H9 (cell line): ENCODE measurements at regions not wholly inside any gene's neighbourhood (a gene's known extent, or its start where the extent isn't known, plus 50 kb on each side); places are given as distances from the start of the nearest gene placed in this dataset.

Experiments used
- DNase-seq: peaks from one replicate; pipeline ENCODE4 v3.0.0-alpha.2; 2017
- H2AFZ ChIP-seq: one replicate; pipeline ENCODE4 v1.6.1; 2013; ENCODE audit warnings: mild to moderate bottlenecking, low read length, control low read depth, moderate library complexity
- H2AK5ac ChIP-seq: 2 replicates; pipeline ENCODE4 v1.6.1; 2013; ENCODE audit warnings: low read length, control low read depth, mixed read lengths; ENCODE audit not compliant: insufficient read length
- H2BK120ac ChIP-seq: one replicate; pipeline ENCODE4 v1.6.1; 2013; ENCODE audit warnings: low read depth, mild to moderate bottlenecking, low read length, control low read depth, inconsistent platforms; ENCODE audit not compliant: poor library complexity, severe bottlenecking
- H2BK12ac ChIP-seq: 2 replicates; pipeline ENCODE4 v1.6.1; 2013; ENCODE audit warnings: low read length, control low read depth, mixed read lengths, low read depth; ENCODE audit not compliant: insufficient read length
- H2BK15ac ChIP-seq: 2 replicates; pipeline ENCODE4 v1.6.1; 2013; ENCODE audit warnings: low read depth, low read length, control low read depth
- H2BK20ac ChIP-seq: one replicate; pipeline ENCODE4 v1.6.1; 2013; ENCODE audit warnings: low read depth, mild to moderate bottlenecking, low read length, control low read depth, inconsistent platforms; ENCODE audit not compliant: poor library complexity, severe bottlenecking
- H2BK5ac ChIP-seq: 2 replicates; pipeline ENCODE4 v1.6.1; 2013; ENCODE audit warnings: low read length, control low read depth, mixed read lengths; ENCODE audit not compliant: insufficient read length
- H3K14ac ChIP-seq: 2 replicates; pipeline ENCODE4 v1.6.1; 2013; ENCODE audit warnings: low read length, control low read depth; ENCODE audit not compliant: insufficient read depth
- H3K18ac ChIP-seq: 2 replicates; pipeline ENCODE4 v1.6.1; 2013; ENCODE audit warnings: low read depth, mild to moderate bottlenecking, mixed read lengths, low read length, control low read depth; ENCODE audit not compliant: insufficient read length
- H3K23ac ChIP-seq: 2 replicates; pipeline ENCODE4 v1.6.1; 2013; ENCODE audit warnings: low read length, control low read depth, mixed read lengths, low read depth; ENCODE audit not compliant: insufficient read length
- H3K23me2 ChIP-seq: 2 replicates; pipeline ENCODE4 v1.6.1; 2013; ENCODE audit warnings: low read depth, mild to moderate bottlenecking, mixed read lengths, low read length, control low read depth; ENCODE audit not compliant: insufficient read length, poor library complexity, severe bottlenecking
- H3K27ac ChIP-seq: 2 replicates; pipeline ENCODE4 v1.5.1; 2013; ENCODE audit warnings: low read length, control low read depth, mixed read lengths, low read depth; ENCODE audit not compliant: insufficient read length
- H3K27me3 ChIP-seq: 2 replicates; pipeline ENCODE4 v1.6.1; 2013; ENCODE audit warnings: low read length, control low read depth, inconsistent platforms; ENCODE audit not compliant: insufficient read depth
- H3K4ac ChIP-seq: 2 replicates; pipeline ENCODE4 v1.6.1; 2013; ENCODE audit warnings: low read depth, mild to moderate bottlenecking, control low read depth, inconsistent platforms, low read length, moderate library complexity
- H3K4me1 ChIP-seq: 2 replicates; pipeline ENCODE4 v1.6.1; 2013; ENCODE audit warnings: low read length, control low read depth, inconsistent platforms; ENCODE audit not compliant: insufficient read depth
- H3K4me2 ChIP-seq: 2 replicates; pipeline ENCODE4 v1.6.1; 2013; ENCODE audit warnings: low read length, control low read depth, mixed read lengths; ENCODE audit not compliant: insufficient read length, insufficient read depth
- H3K56ac ChIP-seq: 2 replicates; pipeline ENCODE4 v1.6.1; 2013; ENCODE audit warnings: low read depth, mild to moderate bottlenecking, mixed read lengths, low read length, control low read depth; ENCODE audit not compliant: insufficient read length
- H3K79me1 ChIP-seq: 2 replicates; pipeline ENCODE4 v1.6.1; 2013; ENCODE audit warnings: low read depth, mild to moderate bottlenecking, moderate library complexity, low read length, control low read depth, inconsistent platforms; ENCODE audit not compliant: insufficient read depth, poor library complexity, severe bottlenecking
- H3K79me2 ChIP-seq: 2 replicates; pipeline ENCODE4 v1.6.1; 2013; ENCODE audit warnings: low read length, control low read depth, inconsistent platforms; ENCODE audit not compliant: insufficient read depth
- H3K9ac ChIP-seq: 2 replicates; pipeline ENCODE4 v1.6.1; 2013; ENCODE audit warnings: low read length, control low read depth, mixed read lengths; ENCODE audit not compliant: insufficient read length; ENCODE audit errors: extremely low read depth
- H3K9me3 ChIP-seq: one replicate; pipeline ENCODE4 v1.6.1; 2013; ENCODE audit warnings: low read depth, low read length, inconsistent platforms; ENCODE audit not compliant: control insufficient read depth
- H3T11ph ChIP-seq: one replicate; pipeline ENCODE4 v1.6.1; 2013; ENCODE audit warnings: mild to moderate bottlenecking, low read length, control low read depth, inconsistent platforms
- H4K20me1 ChIP-seq: one replicate; pipeline ENCODE4 v1.6.1; 2013; ENCODE audit not compliant: control insufficient read depth, insufficient read length, insufficient read depth
- H4K5ac ChIP-seq: 2 replicates; pipeline ENCODE4 v1.6.1; 2013; ENCODE audit warnings: low read depth, mild to moderate bottlenecking, mixed read lengths, low read length, control low read depth; ENCODE audit not compliant: insufficient read length
- H4K8ac ChIP-seq: replicated peaks from 2 replicates; pipeline ENCODE4 v1.6.1; 2013; ENCODE audit warnings: low read length, control low read depth, mixed read lengths, low read depth; ENCODE audit not compliant: insufficient read length
- H4K91ac ChIP-seq: 2 replicates; pipeline ENCODE4 v1.6.1; 2013; ENCODE audit warnings: low read depth, mild to moderate bottlenecking, moderate library complexity, mixed read lengths, low read length, control low read depth; ENCODE audit not compliant: insufficient read length
- H3K27ac Mint-ChIP-seq, 3 experiments: 2 replicates in 2 of 3; 3 replicates in 1 of 3; pipeline ENCODE4 v1.8.0; 2020 to 2021; ENCODE audit warnings: mixed read lengths in 3 of 3, mild to moderate bottlenecking in 1 of 3, moderate library complexity in 1 of 3
- H3K27me3 Mint-ChIP-seq: 2 replicates; pipeline ENCODE4 v1.8.0; 2021; ENCODE audit warnings: low read depth, mild to moderate bottlenecking, moderate library complexity, mixed read lengths
- H3K36me3 Mint-ChIP-seq, 3 experiments: 2 replicates in 2 of 3; 3 replicates in 1 of 3; pipeline ENCODE4 v1.8.0; 2020 to 2021; ENCODE audit warnings: low read depth in 3 of 3, mixed read lengths in 3 of 3; ENCODE audit not compliant: insufficient read depth in 1 of 3
- H3K4me1 Mint-ChIP-seq, 2 experiments: 2 replicates each; pipeline ENCODE4 v1.8.0; 2020; ENCODE audit warnings: mixed read lengths in 2 of 2
- H3K4me3 Mint-ChIP-seq, 2 experiments: 2 replicates in 1 of 2; 3 replicates in 1 of 2; pipeline ENCODE4 v1.8.0; 2020 to 2021; ENCODE audit warnings: mild to moderate bottlenecking in 2 of 2, mixed read lengths in 2 of 2, moderate library complexity in 1 of 2
- H3K9me3 Mint-ChIP-seq, 2 experiments: 2 replicates in 1 of 2; 3 replicates in 1 of 2; pipeline ENCODE4 v1.8.0; 2020; ENCODE audit warnings: mild to moderate bottlenecking in 2 of 2, mixed read lengths in 2 of 2, moderate library complexity in 1 of 2
- CTCF ChIP-seq: fragments of 200-600 bp; sonication (generic); conservative IDR thresholded peaks from 3 replicates; pipeline ENCODE4 v1.8.0; 2021; ENCODE audit warnings: antibody characterized with exemption, mild to moderate bottlenecking
- WGBS: extraction: QIAGEN DNeasy Blood & Tissue Kit; methylation state at CpG from one replicate; pipeline ENCODE4 v1.1.7; 2013; ENCODE audit warnings: missing lambda C conversion rate, low lambda C conversion rate, mixed read lengths; ENCODE audit not compliant: insufficient read length; ENCODE audit errors: extremely low coverage; 5-methylcytosine and 5-hydroxymethylcytosine counted together

GRCh38 chr10:64211466-64211865, 690.3 kb downstream of the REEP3 start:
- no peak for TF ChIP-seq CTCF
- H2BK12ac ChIP-seq: no peak overlapping the region
- H3T11ph ChIP-seq: no peak overlapping the region
- H4K5ac ChIP-seq: no peak overlapping the region
- no peaks in the 10 kb centered on the region for H3K23me2 ChIP-seq
- no peak overlapping the region for H4K8ac ChIP-seq
- WGBS: no CpG with 5 or more reads among the region's 3 CpGs
- no peak overlapping the region for H3K4me2 ChIP-seq
- no peaks in the 10 kb centered on the region for H3K27me3 ChIP-seq
- H3K4me1 ChIP-seq: no peaks in the 10 kb centered on the region
- H2BK5ac ChIP-seq: no peak overlapping the region
- H3K27me3 Mint-ChIP-seq: no peaks in the 10 kb centered on the region
- H2AFZ ChIP-seq: no peak overlapping the region
- no peak overlapping the region for H3K23ac ChIP-seq
- H4K20me1 ChIP-seq: no peaks in the 10 kb centered on the region
- H2BK120ac ChIP-seq: no peak overlapping the region
- no peak overlapping the region for H3K18ac ChIP-seq
- H3K9me3 Mint-ChIP-seq: peaks cover 2 to 3% of the 10 kb centered on the region in 2 experiments; a peak in 3 of 5 replicates
- no peak overlapping the region for H2AK5ac ChIP-seq
- H3K4ac ChIP-seq: no peak overlapping the region
- H3K14ac ChIP-seq: no peak overlapping the region
- DNase-seq: no peak
- H3K27ac ChIP-seq: no peak overlapping the region
- no peak overlapping the region for H2BK20ac ChIP-seq
- no peak overlapping the region for H3K56ac ChIP-seq
- no peak overlapping the region for H3K4me3 Mint-ChIP-seq
- no peak overlapping the region for H2BK15ac ChIP-seq
- no peak overlapping the region for H3K9ac ChIP-seq
- H4K91ac ChIP-seq: no peak overlapping the region
- no peaks in the 10 kb centered on the region for H3K36me3 Mint-ChIP-seq
- H3K4me1 Mint-ChIP-seq: no peaks in the 10 kb centered on the region
- H3K27ac Mint-ChIP-seq: no peak overlapping the region
- no peaks in the 10 kb centered on the region for H3K9me3 ChIP-seq
- H3K79me1 ChIP-seq: no peaks in the 10 kb centered on the region
- no peaks in the 10 kb centered on the region for H3K79me2 ChIP-seq
